ENCODE measurements at regions not wholly inside any gene's neighbourhood (a gene's known extent, or its start where the extent isn't known, plus 50 kb on each side); places are given as distances from the start of the nearest gene placed in this dataset.
A peak's percentile ranks its signal among the peaks of the same experiment; 100 is the strongest.
"Not testable (repeated sequence)": the region's sequence is repeated elsewhere in the genome, so short reads cannot be mapped to it uniquely, and the experiment has no call there.

DNA sequence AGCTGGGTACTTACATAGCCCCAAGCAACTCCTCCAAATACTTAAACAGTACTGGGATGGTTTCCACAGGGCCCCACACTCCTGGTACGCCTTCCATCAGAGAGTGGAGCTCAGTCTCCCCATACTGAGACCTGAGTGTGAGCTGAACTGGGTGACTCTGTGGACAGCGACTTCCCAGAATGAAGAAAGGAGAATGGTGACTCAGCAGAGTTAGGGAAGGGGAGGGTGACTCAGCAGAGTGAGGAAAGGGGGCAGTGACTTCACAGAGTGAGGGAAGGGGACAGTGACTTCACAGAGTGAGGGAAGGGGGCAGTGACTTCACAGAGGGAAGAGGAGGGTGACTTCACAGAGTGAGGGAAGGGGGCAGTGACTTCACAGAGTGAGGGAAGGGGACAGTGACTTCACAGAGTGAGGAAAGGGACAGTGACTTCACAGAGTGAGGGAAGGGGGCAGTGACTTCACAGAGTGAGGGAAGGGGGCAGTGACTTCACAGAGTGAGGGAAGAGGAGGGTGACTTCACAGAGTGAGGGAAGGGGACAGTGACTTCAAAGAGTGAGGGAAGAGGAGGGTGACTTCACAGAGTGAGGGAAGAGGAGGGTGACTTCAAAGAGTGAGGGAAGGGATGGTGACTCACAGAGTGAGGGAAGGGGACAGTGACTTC lies 141.3 kb upstream of the PITRM1 start:
- H3K4me3 Mint-ChIP-seq (ENCODE audit: unreplicated experiment); DNase-seq (ENCODE audit: low spot score); H3K4me1 Mint-ChIP-seq (ENCODE audit: unreplicated experiment); H3K27me3 Mint-ChIP-seq (ENCODE audit: unreplicated experiment); H3K36me3 Mint-ChIP-seq (ENCODE audit: low read depth, unreplicated experiment); H3K9me3 Mint-ChIP-seq (ENCODE audit: unreplicated experiment): not testable (repeated sequence)
- peak overlapping the region; percentile 30 for H3K27ac Mint-ChIP-seq (ENCODE audit: unreplicated experiment)

DNA sequence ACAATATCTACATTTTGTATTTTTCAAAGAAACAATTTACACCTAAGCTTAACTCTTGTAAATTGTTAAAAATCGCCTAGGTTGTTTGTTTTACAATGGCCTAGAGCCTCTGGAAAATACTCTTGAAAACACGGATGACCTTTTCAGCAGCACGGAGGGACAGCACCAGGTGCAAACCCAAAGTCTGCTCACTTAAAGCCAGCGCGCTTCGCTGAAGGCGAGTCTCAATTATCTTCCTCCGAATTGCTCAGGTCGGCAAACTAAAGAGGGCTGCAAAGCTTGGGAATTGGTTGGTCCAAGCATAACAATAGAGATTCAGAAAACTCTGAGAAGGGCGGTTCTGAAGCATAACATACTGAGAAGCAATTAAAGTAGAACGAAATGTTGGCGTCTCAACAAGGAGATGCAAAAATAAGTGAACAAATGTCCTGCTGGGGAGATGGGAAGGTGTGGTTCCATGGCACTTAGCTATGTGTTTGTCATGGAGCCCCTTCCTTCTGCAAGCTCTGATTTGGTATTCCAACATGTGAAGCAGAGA lies 139.9 kb upstream of the PITRM1 start:
- no peak for DNase-seq (ENCODE audit: low spot score)
- peaks cover 9% of the 10 kb centered on the region for H3K36me3 Mint-ChIP-seq (ENCODE audit: low read depth, unreplicated experiment)
- TF ChIP-seq, protein P1, sequence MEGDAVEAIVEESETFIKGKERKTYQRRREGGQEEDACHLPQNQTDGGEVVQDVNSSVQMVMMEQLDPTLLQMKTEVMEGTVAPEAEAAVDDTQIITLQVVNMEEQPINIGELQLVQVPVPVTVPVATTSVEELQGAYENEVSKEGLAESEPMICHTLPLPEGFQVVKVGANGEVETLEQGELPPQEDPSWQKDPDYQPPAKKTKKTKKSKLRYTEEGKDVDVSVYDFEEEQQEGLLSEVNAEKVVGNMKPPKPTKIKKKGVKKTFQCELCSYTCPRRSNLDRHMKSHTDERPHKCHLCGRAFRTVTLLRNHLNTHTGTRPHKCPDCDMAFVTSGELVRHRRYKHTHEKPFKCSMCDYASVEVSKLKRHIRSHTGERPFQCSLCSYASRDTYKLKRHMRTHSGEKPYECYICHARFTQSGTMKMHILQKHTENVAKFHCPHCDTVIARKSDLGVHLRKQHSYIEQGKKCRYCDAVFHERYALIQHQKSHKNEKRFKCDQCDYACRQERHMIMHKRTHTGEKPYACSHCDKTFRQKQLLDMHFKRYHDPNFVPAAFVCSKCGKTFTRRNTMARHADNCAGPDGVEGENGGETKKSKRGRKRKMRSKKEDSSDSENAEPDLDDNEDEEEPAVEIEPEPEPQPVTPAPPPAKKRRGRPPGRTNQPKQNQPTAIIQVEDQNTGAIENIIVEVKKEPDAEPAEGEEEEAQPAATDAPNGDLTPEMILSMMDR (IDR thresholded peaks at IDR 0.05; ENCODE audit: unreplicated experiment), result no peak
- no peak overlapping the region for H3K27ac Mint-ChIP-seq (ENCODE audit: unreplicated experiment)
- H3K4me3 Mint-ChIP-seq (ENCODE audit: unreplicated experiment), result no peak overlapping the region
- peaks cover 3% of the 10 kb centered on the region for H3K27me3 Mint-ChIP-seq (ENCODE audit: unreplicated experiment)
- H3K4me1 Mint-ChIP-seq (ENCODE audit: unreplicated experiment), result peaks cover 3% of the 10 kb centered on the region
- H3K9me3 Mint-ChIP-seq (ENCODE audit: unreplicated experiment), result no peaks in the 10 kb centered on the region

DNA sequence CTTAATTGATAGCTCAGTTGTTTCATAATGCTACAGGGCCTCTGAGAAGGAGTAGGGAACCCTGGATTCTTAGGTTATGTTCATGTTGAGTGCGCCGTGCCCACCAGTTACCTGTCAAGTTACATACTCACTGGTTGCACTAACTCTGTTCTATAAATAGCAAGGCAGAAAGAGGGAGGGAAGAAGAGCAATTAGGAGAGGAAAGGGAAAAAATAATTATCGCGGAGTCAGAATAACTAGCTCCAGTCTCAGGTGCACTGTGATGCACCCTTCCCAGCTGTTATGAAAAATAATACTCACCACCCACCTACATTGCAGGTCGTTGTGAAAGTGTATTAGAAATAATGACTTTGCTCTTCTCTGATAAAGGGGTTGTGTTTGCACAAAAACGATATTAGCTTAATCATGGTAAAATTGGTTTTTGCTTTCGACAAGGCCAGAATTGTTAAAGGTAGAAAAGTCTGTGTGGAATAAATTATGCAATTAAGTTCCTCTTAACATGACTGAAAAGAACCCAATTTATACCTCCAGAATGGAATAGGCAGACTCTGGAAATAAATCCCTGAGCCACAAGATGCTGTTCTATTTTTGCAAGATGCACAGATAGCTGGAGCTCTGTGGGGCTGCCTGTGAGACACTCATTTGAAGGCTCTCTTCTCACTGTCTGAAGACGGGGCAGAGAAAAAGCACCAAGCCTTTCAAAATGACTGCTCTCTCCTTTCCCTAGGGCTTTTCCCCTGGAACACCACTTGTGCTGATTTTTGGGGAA lies 137.6 kb upstream of the PITRM1 start:
- TF ChIP-seq, protein P1 (IDR thresholded peaks at IDR 0.05; ENCODE audit: unreplicated experiment), result no peak
- DNase-seq (ENCODE audit: low spot score), result no peak
- Mint-ChIP-seq H3K36me3 (ENCODE audit: low read depth, unreplicated experiment) (peaks cover 8% of the 10 kb centered on the region), H3K27me3 (ENCODE audit: unreplicated experiment) (peaks cover 3% of the 10 kb centered on the region), H3K27ac (ENCODE audit: unreplicated experiment) (no peak overlapping the region), H3K4me1 (ENCODE audit: unreplicated experiment) (peaks cover 3% of the 10 kb centered on the region), H3K9me3 (ENCODE audit: unreplicated experiment) (no peaks in the 10 kb centered on the region), H3K4me3 (ENCODE audit: unreplicated experiment) (no peak overlapping the region)

DNA sequence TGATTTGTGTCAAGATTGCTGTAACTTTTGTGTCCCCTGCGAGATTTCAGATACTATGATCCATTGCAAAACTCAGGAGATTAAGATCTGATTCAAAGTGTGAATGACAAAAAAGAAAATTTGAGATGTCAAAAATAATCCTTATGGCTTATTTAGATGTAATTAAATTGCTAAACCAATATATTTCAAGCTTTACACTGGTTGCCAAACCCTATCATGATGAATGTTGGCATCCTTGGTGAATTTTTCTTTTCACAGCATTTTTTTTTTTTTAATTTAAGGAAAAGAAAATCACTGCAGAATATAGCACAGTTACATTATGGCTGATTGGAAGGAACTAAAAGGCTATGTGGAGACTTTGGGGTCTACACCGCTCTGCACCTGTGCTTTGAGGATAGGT lies 133.5 kb upstream of the PITRM1 start:
- Mint-ChIP-seq H3K36me3 (ENCODE audit: low read depth, unreplicated experiment) (peaks cover 8% of the 10 kb centered on the region), H3K4me1 (ENCODE audit: unreplicated experiment) (no peaks in the 10 kb centered on the region), H3K27me3 (ENCODE audit: unreplicated experiment) (peaks cover 4% of the 10 kb centered on the region), H3K4me3 (ENCODE audit: unreplicated experiment) (no peak overlapping the region), H3K9me3 (ENCODE audit: unreplicated experiment) (peaks cover 4% of the 10 kb centered on the region), H3K27ac (ENCODE audit: unreplicated experiment) (no peak overlapping the region)
- no peak for DNase-seq (ENCODE audit: low spot score)
- TF ChIP-seq, protein P1 (IDR thresholded peaks at IDR 0.05; ENCODE audit: unreplicated experiment), result no peak

GRCh38 chr10:3295582-3296151 lies 123.1 kb upstream of the PITRM1 start:
- no peak for DNase-seq (ENCODE audit: low spot score)
- no peak overlapping the region for H3K4me3 Mint-ChIP-seq (ENCODE audit: unreplicated experiment)
- no peak overlapping the region for H3K27ac Mint-ChIP-seq (ENCODE audit: unreplicated experiment)
- H3K36me3 Mint-ChIP-seq (ENCODE audit: low read depth, unreplicated experiment), result no peaks in the 10 kb centered on the region
- TF ChIP-seq, protein P1 (IDR thresholded peaks at IDR 0.05; ENCODE audit: unreplicated experiment), result no peak
- H3K4me1 Mint-ChIP-seq (ENCODE audit: unreplicated experiment), result peaks cover 6% of the 10 kb centered on the region
- no peaks in the 10 kb centered on the region for H3K9me3 Mint-ChIP-seq (ENCODE audit: unreplicated experiment)
- H3K27me3 Mint-ChIP-seq (ENCODE audit: unreplicated experiment), result no peaks in the 10 kb centered on the region

All from endothelial cell (in vitro differentiated cells).